GM04503 (cell line): ENCODE measurements at regions not wholly inside any gene's neighbourhood (a gene's known extent, or its start where the extent isn't known, plus 50 kb on each side); places are given as distances from the start of the nearest gene placed in this dataset.

ENCODE experiments used
- DNase-seq: peaks from one replicate; pipeline ENCODE4 v3.0.0-alpha.2; 2012; ENCODE audit warnings: low read depth

- no peak for DNase-seq
These were observed 833.2 kb upstream of the CHAC2 start for GRCh38 chr2:52934323-52934898.

- no peak for DNase-seq
These were observed 833.7 kb upstream of the CHAC2 start for GRCh38 chr2:52933878-52934277.

GRCh38 chr2:52931660-52932059 lies 835.9 kb upstream of the CHAC2 start:
- no peak for DNase-seq

GRCh38 chr2:52929412-52929811 lies 838.2 kb upstream of the CHAC2 start:
- DNase-seq: no peak

GRCh38 chr2:52919673-52920072 lies 847.9 kb upstream of the CHAC2 start:
- no peak for DNase-seq

GRCh38 chr2:52918551-52918950 lies 849.1 kb upstream of the CHAC2 start:
- no peak for DNase-seq

- no peak for DNase-seq
These were observed 850.6 kb upstream of the CHAC2 start for GRCh38 chr2:52916981-52917380.

- DNase-seq: no peak
These were observed 863.2 kb upstream of the CHAC2 start for GRCh38 chr2:52904355-52904891.

- no peak for DNase-seq
These were observed 870.0 kb upstream of the CHAC2 start for GRCh38 chr2:52897511-52898044.

- no peak for DNase-seq
These were observed 871.8 kb upstream of the CHAC2 start for GRCh38 chr2:52895726-52896340.

- DNase-seq: no peak
These were observed 881.0 kb upstream of the CHAC2 start for GRCh38 chr2:52886556-52886955.

- no peak for DNase-seq
These were observed 882.7 kb upstream of the CHAC2 start for GRCh38 chr2:52884761-52885352.

- DNase-seq: no peak
These were observed 884.6 kb upstream of the CHAC2 start for GRCh38 chr2:52882974-52883373.

- DNase-seq: no peak
These were observed 886.0 kb upstream of the CHAC2 start for GRCh38 chr2:52881606-52882005.

GRCh38 chr2:52880872-52881271 lies 886.7 kb upstream of the CHAC2 start:
- no peak for DNase-seq

- DNase-seq: no peak
These were observed 888.0 kb upstream of the CHAC2 start for GRCh38 chr2:52879561-52879960.

- DNase-seq: no peak
These were observed 889.9 kb upstream of the CHAC2 start for GRCh38 chr2:52877703-52878102.

- no peak for DNase-seq
These were observed 893.0 kb upstream of the CHAC2 start for GRCh38 chr2:52874466-52875106.

- no peak for DNase-seq
These were observed 904.8 kb upstream of the CHAC2 start for GRCh38 chr2:52862801-52863200.

GRCh38 chr2:52861596-52861995 lies 906.0 kb upstream of the CHAC2 start:
- DNase-seq: no peak

- DNase-seq: no peak
These were observed 908.5 kb upstream of the CHAC2 start for GRCh38 chr2:52859065-52859464.

- no peak for DNase-seq
These were observed 909.9 kb upstream of the CHAC2 start for GRCh38 chr2:52857722-52858121.

GRCh38 chr2:52852006-52852405 lies 915.6 kb upstream of the CHAC2 start:
- no peak for DNase-seq
